ENCODE measurements at regions not wholly inside any gene's neighbourhood (a gene's known extent, or its start where the extent isn't known, plus 50 kb on each side); places are given as distances from the start of the nearest gene placed in this dataset.
"Not testable (repeated sequence)": the region's sequence is repeated elsewhere in the genome, so short reads cannot be mapped to it uniquely, and the experiment has no call there.

- H3K79me2 ChIP-seq (ENCODE audit: insufficient read depth): no peaks in the 10 kb centered on the region
- no peak overlapping the region for H3K9ac ChIP-seq
- no peaks in the 10 kb centered on the region for H3K36me3 ChIP-seq (replicated peaks in 1 of 2; ENCODE audit: control insufficient read depth in 1 of 2, insufficient read depth in 2 of 2, low read length in 1 of 2)
- H4K20me1 ChIP-seq (ENCODE audit: insufficient read depth): no peaks in the 10 kb centered on the region
- WGBS (ENCODE audit: low lambda C conversion rate): 75% methylated on average over 1 of the region's 1 CpG
- H3K4me3 ChIP-seq (ENCODE audit: low read depth in 2 of 2, low read length in 1 of 2): no peak overlapping the region
- no peaks in the 10 kb centered on the region for H3K27me3 ChIP-seq (ENCODE audit: insufficient read depth)
- ChIA-PET POLR2A (no interaction called here), CTCF (interaction anchor here (1.0 kb wide), 1 partner anchor 8 kb away, joined by 3 read pairs; no protein-coding TSS in a partner anchor)
- H2AFZ ChIP-seq (ENCODE audit: low read depth): no peak overlapping the region
- TF ChIP-seq PBX3 (IDR thresholded peaks at IDR 0.05): peak; percentile 55
- TF ChIP-seq FOXJ3 (CRISPR knock-in tag; IDR thresholded peaks at IDR 0.05): no peak
- H3K4me2 ChIP-seq: no peak overlapping the region
- H3F3A ChIP-seq (replicated peaks; ENCODE audit: insufficient read depth): no peaks in the 10 kb centered on the region
- H3K9me3 ChIP-seq: no peaks in the 10 kb centered on the region; the same call in 1 of the 2 replicates
- H3K27ac ChIP-seq (ENCODE audit: low read depth in 2 of 2, low read length in 1 of 2): no peak overlapping the region
- no peaks in the 10 kb centered on the region; the same call in 1 of the 2 replicates for H3K9me2 ChIP-seq
- no peak for DNase-seq
- peaks cover 0 to 3% of the 10 kb centered on the region in 2 experiments; a peak in 2 of 4 replicates for H3K4me1 ChIP-seq (ENCODE audit: control insufficient read depth in 1 of 2, insufficient read depth in 2 of 2, low read depth in 1 of 2, low read length in 1 of 2)
These were observed 795.6 kb downstream of the TENT5A start for GRCh38 chr6:80956898-80957297.

- H3K36me3 ChIP-seq (replicated peaks in 1 of 2; ENCODE audit: control insufficient read depth in 1 of 2, insufficient read depth in 2 of 2, low read length in 1 of 2); H3K27me3 ChIP-seq (ENCODE audit: insufficient read depth); H3K4me3 ChIP-seq (ENCODE audit: low read depth in 2 of 2, low read length in 1 of 2); H2AFZ ChIP-seq (ENCODE audit: low read depth); H4K20me1 ChIP-seq (ENCODE audit: insufficient read depth); H3F3A ChIP-seq (replicated peaks; ENCODE audit: insufficient read depth); H3K4me2 ChIP-seq; DNase-seq; H3K9ac ChIP-seq; H3K4me1 ChIP-seq (ENCODE audit: control insufficient read depth in 1 of 2, insufficient read depth in 2 of 2, low read depth in 1 of 2, low read length in 1 of 2); H3K27ac ChIP-seq (ENCODE audit: low read depth in 2 of 2, low read length in 1 of 2); POLR2A ChIA-PET; H3K9me3 ChIP-seq; H3K9me2 ChIP-seq; H3K79me2 ChIP-seq (ENCODE audit: insufficient read depth); CTCF ChIA-PET: not testable (repeated sequence)
- WGBS (ENCODE audit: low lambda C conversion rate): 61% methylated on average over 2 of the region's 2 CpGs
These were observed 800.0 kb downstream of the TENT5A start for GRCh38 chr6:80952479-80952878.

GRCh38 chr6:80946402-80946801 lies 806.1 kb downstream of the TENT5A start:
- Histone ChIP-seq H3K27ac (ENCODE audit: low read depth in 2 of 2, low read length in 1 of 2) (no peak overlapping the region), H3K9me2 (no peaks in the 10 kb centered on the region; the same call in 1 of the 2 replicates), H3K9ac (no peak overlapping the region), H3K4me3 (ENCODE audit: low read depth in 2 of 2, low read length in 1 of 2) (no peak overlapping the region), H3F3A (replicated peaks; ENCODE audit: insufficient read depth) (no peaks in the 10 kb centered on the region), H3K79me2 (ENCODE audit: insufficient read depth) (no peaks in the 10 kb centered on the region), H2AFZ (ENCODE audit: low read depth) (no peak overlapping the region), H3K27me3 (ENCODE audit: insufficient read depth) (no peaks in the 10 kb centered on the region), H3K4me2 (no peak overlapping the region), H3K4me1 (ENCODE audit: control insufficient read depth in 1 of 2, insufficient read depth in 2 of 2, low read depth in 1 of 2, low read length in 1 of 2) (no peaks in the 10 kb centered on the region), H3K36me3 (replicated peaks in 1 of 2; ENCODE audit: control insufficient read depth in 1 of 2, insufficient read depth in 2 of 2, low read length in 1 of 2) (no peaks in the 10 kb centered on the region), H3K9me3 (no peaks in the 10 kb centered on the region), H4K20me1 (ENCODE audit: insufficient read depth) (no peaks in the 10 kb centered on the region)
- WGBS (ENCODE audit: low lambda C conversion rate): 70% methylated on average over 3 of the region's 3 CpGs
- ChIA-PET CTCF (no interaction called here), POLR2A (interaction anchor here (0.6 kb wide), 1 partner anchor 603 kb away, joined by 5 read pairs; no protein-coding TSS in a partner anchor)
- DNase-seq: no peak
- no peak for TF ChIP-seq REST (IDR thresholded peaks at IDR 0.05; ENCODE audit: low read depth, low read length)
- no peak for TF ChIP-seq TEAD4 (IDR thresholded peaks at IDR 0.05; ENCODE audit: borderline replicate concordance, insufficient read depth)
- TF ChIP-seq MAX (IDR thresholded peaks at IDR 0.05; ENCODE audit: low read depth): no peak
- TF ChIP-seq FOSL2 (IDR thresholded peaks at IDR 0.05; ENCODE audit: borderline replicate concordance, low read depth): no peak
- no peak for TF ChIP-seq USF2 (IDR thresholded peaks at IDR 0.05; ENCODE audit: borderline replicate concordance, low read depth, low read length)
- TF ChIP-seq USF1 (IDR thresholded peaks at IDR 0.05; ENCODE audit: borderline replicate concordance, low read depth): no peak
- TF ChIP-seq RFX5 (IDR thresholded peaks at IDR 0.05; ENCODE audit: low read length): no peak
- no peak for TF ChIP-seq RCOR1 (IDR thresholded peaks at IDR 0.05; ENCODE audit: low read length)
- no peak for TF ChIP-seq GABPA (IDR thresholded peaks at IDR 0.05; ENCODE audit: low read depth)
- no peak for TF ChIP-seq PBX3 (IDR thresholded peaks at IDR 0.05)
- no peak for TF ChIP-seq NFIC (IDR thresholded peaks at IDR 0.05; ENCODE audit: borderline replicate concordance)
- TF ChIP-seq EZH2phosphoT487 (IDR thresholded peaks at IDR 0.05; ENCODE audit: borderline replicate concordance, low read depth): no peak
- no peak for TF ChIP-seq YY1 (IDR thresholded peaks at IDR 0.05; ENCODE audit: low read depth)
